ENCODE measurements at regions not wholly inside any gene's neighbourhood (a gene's known extent, or its start where the extent isn't known, plus 50 kb on each side); places are given as distances from the start of the nearest gene placed in this dataset.
"Not testable (repeated sequence)": the region's sequence is repeated elsewhere in the genome, so short reads cannot be mapped to it uniquely, and the experiment has no call there.

DNA sequence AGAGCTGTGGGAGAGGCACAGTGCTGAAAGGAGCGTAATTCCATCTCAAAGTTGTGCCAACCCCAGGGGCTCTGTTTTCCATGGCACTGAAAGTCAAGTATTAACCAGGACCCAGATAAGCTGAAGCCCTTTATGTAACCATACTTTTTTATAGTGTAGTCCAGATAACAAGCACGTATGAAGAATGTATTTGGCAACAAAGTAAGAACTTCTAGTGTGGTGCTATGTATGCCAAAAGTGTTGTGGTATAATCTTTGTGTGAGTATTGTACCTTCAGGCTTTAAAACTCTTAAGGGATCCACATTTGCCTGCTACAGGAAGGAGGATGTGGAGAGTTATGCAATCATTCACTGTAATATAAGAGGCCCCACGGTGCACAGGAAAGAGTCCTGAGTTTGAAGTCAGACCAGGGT lies 129.4 kb downstream of the IBTK start:
- peak; percentile 45 for DNase-seq (ENCODE audit: low read depth)

GRCh38 chr6:82114748-82115147 lies 132.8 kb downstream of the IBTK start:
- DNase-seq (ENCODE audit: low read depth) = no peak

GRCh38 chr6:82113231-82113630 lies 134.3 kb downstream of the IBTK start:
- DNase-seq (ENCODE audit: low read depth) = no peak

DNA sequence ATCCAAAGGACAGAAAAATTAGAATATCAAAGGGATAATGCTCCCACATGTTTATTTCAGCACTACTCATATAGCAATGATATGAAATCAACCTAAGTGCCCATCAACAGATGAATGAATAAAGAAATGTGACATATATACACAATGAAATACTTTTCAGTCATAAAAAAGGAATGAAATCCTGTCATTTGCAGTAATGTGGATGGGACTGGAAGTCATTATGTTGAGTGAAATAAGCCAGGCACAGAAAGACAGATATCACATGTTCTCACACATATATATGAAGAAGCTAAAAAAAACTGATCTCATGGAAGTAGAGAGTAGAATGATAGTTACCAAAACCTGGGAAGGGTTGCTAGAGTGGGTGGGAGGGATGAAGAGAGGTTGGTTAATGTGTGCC lies 135.7 kb downstream of the IBTK start:
- no peak for DNase-seq (ENCODE audit: low read depth)

DNA sequence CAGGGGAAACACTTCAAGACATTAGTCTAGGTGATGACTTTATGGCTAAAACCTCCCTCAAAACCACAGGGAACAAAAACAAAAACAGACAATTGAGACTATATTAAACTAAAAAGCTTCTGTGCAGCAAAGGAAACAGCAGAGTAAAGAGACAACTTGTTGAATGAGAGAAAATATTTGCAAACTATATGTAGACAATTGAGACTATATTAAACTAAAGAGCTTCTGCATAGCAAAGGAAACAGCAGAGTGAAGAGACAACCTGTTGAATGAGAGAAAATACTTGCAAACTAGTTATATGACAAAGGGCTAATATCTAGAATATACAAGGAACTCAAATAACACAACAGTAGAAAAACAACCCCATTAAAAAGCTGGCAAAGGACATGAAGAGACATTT lies 136.4 kb downstream of the IBTK start:
- DNase-seq (ENCODE audit: low read depth) = no peak

DNA sequence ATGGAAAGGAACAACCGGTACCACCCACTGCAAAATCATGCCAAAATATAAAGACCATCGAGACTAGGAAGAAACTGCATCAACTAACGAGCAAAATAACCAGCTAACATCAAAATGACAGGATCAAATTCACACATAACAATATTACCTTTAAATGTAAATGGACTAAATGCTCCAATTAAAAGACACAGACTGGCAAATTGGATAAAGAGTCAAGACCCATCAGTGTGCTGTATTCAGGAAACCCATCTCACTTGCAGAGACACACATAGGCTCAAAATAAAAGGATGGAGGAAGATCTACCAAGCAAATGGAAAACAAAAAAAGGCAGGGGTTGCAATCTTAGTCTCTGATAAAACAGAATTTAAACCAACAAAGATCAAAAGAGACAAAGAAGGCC lies 144.4 kb downstream of the IBTK start:
- DNase-seq (ENCODE audit: low read depth) = not testable (repeated sequence)

DNA sequence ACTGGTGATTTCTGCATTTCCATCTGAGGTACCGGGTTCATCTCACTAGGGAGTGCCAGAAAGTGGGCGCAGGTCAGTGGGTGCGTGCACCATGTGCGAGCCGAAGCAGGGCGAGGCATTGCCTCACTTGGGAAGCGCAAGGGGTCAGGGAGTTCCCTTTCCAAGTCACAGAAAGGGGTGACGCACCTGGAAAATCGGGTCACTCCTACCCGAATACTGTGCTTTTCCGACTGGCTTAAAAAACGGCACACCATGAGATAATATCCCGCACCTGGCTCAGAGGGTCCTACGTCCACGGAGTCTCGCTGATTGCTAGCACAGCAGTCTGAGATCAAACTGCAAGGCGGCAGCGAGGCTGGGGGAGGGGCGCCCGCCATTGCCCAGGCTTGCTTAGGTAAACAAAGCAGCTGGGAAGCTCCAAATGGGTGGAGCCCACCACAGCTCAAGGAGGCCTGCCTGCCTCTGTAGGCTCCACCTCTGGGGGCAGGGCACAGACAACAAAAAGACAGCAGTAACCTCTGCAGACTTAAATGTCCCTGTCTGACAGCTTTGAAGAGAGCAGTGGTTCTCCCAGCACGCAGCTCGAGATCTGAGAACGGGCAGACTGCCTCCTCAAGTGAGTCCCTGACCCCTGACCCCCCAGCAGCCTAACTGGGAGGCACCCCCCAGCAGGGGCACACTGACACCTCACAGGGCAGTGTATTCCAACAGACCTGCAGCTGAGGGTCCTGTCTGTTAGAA lies 146.0 kb downstream of the IBTK start:
- DNase-seq (ENCODE audit: low read depth) = not testable (repeated sequence)

GRCh38 chr6:82100763-82101162 lies 146.8 kb downstream of the IBTK start:
- not testable (repeated sequence) for DNase-seq (ENCODE audit: low read depth)

GRCh38 chr6:82097676-82098075 lies 149.9 kb downstream of the IBTK start:
- no peak for DNase-seq (ENCODE audit: low read depth)

GRCh38 chr6:82095091-82095490 lies 152.5 kb downstream of the IBTK start:
- no peak for DNase-seq (ENCODE audit: low read depth)

DNA sequence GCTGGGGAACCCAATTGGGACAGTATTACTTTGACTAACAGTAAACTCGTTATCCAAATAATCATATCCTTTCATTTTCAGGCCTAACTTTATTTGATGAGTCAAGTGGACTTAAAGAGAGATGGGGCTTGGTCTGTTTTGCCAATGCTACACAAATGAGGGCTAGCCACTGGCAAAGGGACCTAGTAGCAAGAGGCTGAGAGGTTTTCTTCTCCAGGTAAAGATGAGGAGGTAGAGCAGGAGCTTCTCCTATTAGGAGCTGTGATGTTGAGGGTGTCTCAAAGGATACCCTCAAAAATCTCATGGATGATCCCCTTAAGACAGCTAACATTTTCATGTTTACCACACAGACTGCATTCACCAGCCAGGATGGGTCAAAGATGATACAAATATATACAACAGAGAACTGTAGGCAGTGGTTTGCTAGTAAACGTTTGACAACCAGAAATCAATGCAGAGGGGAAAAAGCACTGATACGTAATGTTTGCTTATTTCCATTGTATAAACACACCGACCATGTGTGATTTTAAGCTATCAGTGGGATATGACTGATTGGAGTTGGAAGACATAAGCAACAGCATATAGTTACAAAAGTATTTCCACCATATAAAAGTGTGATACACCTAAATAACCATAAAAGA lies 153.3 kb downstream of the IBTK start:
- DNase-seq (ENCODE audit: low read depth) = no peak

GRCh38 chr6:82088978-82089771 lies 158.4 kb downstream of the IBTK start:
- peak; percentile 9 for DNase-seq (ENCODE audit: low read depth)

GRCh38 chr6:82086944-82087343 lies 160.6 kb downstream of the IBTK start:
- no peak for DNase-seq (ENCODE audit: low read depth)

GRCh38 chr6:82085701-82086100 lies 161.8 kb downstream of the IBTK start:
- DNase-seq (ENCODE audit: low read depth) = no peak

DNA sequence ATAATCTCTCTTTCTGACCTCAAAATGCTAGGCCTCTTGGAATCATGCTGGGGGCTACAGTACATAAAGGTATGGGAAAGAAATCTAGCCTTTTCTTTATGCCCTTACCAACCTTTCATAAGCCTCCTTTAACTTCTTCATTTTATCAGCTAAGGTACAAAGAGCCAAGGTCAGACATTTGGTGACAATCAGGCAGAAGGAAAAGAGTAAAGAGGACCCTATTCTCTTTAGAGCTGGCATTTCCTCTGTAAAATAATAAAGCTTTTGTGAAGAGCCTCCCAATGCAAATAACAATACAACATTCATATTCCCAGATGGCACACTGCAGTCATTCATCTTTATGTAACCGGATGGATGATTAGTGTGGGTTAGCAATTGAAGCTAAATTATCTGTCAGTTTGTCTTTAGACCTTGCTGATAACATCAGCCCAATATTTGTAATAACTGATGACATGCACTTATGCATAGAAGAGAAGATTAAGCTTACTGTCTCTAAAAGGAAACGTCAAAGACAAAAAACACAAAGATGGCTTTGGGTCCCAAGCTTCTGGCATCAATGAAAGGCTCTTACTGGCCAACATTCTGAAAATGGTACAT lies 163.1 kb downstream of the IBTK start:
- no peak for DNase-seq (ENCODE audit: low read depth)

- no peak for DNase-seq (ENCODE audit: low read depth)
These were observed 163.9 kb downstream of the IBTK start for GRCh38 chr6:82083646-82084045.

- peak; percentile 14 for DNase-seq (ENCODE audit: low read depth)
These were observed 166.8 kb downstream of the IBTK start for GRCh38 chr6:82080767-82081166.

- DNase-seq (ENCODE audit: low read depth) = peak; percentile 9
These were observed 169.1 kb downstream of the IBTK start for GRCh38 chr6:82078286-82078908.

GRCh38 chr6:82076916-82077315 lies 170.6 kb downstream of the IBTK start:
- DNase-seq (ENCODE audit: low read depth) = no peak

DNA sequence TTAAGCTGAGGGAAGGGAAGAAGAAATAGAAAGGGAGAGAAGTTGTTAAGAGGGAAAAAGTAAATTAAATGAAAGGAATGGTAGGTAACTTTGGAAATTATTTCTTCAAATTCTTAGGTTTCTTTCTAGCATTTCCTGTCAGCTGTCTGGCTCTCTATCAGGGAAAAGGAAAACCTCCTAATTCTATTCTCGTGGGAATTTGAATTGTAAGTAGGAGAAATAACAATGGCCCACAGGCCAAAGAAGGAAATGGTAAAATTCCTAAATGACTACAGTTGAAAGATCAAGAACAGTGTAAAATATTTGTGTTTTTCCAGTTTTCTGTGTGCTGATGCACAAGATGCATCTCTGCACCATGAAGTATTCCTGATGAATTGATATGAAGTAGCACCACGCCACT lies 173.0 kb downstream of the IBTK start:
- DNase-seq (ENCODE audit: low read depth) = no peak

- DNase-seq (ENCODE audit: low read depth) = no peak
These were observed 174.1 kb downstream of the IBTK start for GRCh38 chr6:82073484-82073883.

- DNase-seq (ENCODE audit: low read depth) = peak; percentile 41
These were observed 174.8 kb downstream of the IBTK start for GRCh38 chr6:82072751-82073150.

Measured in amniotic epithelial cell (primary cell).